RPMI7951 (cell line): ENCODE measurements at regions not wholly inside any gene's neighbourhood (a gene's known extent, or its start where the extent isn't known, plus 50 kb on each side); places are given as distances from the start of the nearest gene placed in this dataset.

Source experiments
- DNase-seq: peaks from one replicate; pipeline ENCODE4 v3.0.0-alpha.2; 2012; ENCODE audit warnings: low read depth

GRCh38 chr14:51546603-51547258, 105.0 kb upstream of the FRMD6 start:
- DNase-seq: peak; percentile 47

DNA sequence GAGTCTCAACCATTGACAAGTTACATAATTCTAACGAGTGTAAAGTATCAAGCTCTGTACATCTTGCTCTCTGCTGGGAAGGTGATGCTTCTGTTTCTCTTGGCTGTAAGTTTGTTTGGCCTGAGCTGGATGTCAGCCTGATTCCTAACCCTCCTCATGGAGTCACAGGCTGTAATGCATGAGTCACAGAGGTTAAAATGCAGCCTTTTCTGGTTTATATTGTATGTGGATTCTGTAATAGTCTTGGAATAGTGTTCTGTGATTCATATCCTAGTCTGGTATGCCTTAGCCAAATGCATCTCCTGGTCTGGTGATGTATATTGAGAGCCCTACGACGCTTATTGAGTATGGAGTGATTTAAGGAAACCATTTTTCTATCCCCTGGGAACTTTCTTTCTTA, 104.5 kb upstream of the FRMD6 start:
- DNase-seq: peak; percentile 98

DNA sequence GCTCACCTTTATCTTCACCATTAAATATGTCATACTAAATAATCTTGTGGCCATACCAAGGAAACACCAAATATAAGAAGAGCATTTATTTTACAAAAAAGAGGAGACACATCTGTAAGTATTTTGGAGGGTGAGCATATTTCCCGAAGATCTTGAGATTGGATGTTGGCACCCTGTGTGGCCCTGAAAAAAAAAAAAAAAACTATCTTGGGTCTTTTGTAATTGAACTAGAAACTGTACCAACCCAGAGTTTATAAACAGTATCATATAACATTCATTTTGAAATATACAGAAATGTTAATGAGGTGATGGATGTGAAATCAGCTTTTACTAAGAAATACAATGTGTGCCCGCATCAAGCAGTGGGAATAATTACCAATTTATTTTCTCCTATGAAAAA, 104.0 kb upstream of the FRMD6 start:
- DNase-seq: peak; percentile 25

GRCh38 chr14:51548187-51548586, 103.5 kb upstream of the FRMD6 start:
- DNase-seq: no peak

- DNase-seq: no peak
Measured at GRCh38 chr14:51550636-51551035, 101.1 kb upstream of the FRMD6 start.

DNA sequence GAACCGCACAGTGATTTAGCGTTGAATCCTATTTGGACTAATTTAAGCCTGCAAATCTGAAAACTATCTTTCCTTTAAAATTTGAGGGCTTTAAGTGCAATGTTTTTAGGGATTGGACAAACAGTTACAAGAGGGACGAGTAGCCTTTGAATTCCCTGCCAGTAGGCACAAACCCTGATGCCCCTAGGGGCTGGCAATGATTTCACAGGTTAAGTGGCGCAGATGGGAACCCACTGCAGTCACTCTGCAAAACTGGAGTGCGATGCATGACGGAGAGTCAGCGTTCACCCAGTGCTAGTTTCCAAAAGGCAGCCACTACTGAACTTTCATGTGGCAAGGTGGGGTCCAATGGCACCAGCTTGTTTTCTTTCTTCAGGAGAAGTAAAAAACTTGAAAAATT, 99.4 kb upstream of the FRMD6 start:
- no peak for DNase-seq

GRCh38 chr14:51552768-51553404, 98.8 kb upstream of the FRMD6 start:
- DNase-seq: no peak

- peak; percentile 93 for DNase-seq
Measured at GRCh38 chr14:51554339-51554920, 97.3 kb upstream of the FRMD6 start.

DNA sequence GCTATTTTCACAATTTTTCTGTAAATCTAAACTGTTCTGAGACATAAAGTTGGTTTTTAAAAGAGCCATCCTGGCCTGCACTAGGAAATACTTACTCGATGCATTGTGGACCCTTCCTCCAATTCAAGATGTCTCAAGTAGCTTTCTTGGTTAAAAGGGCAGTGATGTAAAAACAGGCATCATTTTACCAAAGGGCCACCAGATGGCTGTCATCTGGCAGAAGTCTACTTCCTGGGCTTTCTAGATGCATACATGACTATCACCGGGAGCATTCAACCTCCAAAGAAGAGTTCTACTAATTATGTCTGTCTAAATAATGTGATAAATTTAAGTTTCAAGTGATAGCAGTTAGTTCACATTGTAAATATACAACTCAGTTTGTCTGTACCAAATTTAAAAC, 96.8 kb upstream of the FRMD6 start:
- peak; percentile 73 for DNase-seq

GRCh38 chr14:51561141-51561540, 90.6 kb upstream of the FRMD6 start:
- peak; percentile 45 for DNase-seq

DNA sequence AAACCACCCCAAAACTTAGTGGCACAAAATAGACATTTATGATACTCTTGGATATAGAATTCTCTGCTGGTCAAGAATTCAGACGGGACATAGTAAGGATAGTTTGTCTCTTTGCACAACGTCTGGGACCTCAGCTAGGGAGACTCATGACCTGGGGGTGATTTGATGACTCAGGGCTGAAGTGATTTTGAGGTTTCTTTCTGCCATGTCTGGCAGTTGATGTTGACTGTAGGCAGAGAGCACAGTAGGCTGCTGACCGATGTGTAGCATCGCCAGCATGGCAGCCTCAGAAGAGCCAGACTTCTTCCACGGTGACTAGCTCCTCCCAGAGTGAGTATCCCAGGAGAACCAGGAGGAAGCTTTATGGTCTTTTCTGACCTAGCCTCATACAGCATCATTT, 88.9 kb upstream of the FRMD6 start:
- peak; percentile 96 for DNase-seq

DNA sequence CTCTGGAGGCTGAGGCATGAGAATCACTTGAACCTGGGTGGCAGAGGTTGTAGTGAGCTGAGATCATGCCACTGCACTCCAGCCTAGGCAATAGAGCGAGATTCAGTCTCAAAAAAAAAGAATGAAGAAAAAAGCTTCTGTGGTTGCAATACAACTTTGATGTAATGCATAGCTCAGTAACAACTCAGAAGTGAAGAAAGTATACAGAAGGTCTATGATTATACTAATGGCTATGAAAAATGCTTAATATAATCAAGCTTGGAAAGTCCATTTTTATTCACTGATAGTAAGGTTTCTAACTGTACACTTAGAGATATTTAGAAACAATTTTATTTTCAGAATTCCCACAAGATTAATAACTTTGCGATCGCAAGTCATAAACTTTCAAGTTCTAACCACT, 88.2 kb upstream of the FRMD6 start:
- DNase-seq: no peak

GRCh38 chr14:51564460-51564859, 87.2 kb upstream of the FRMD6 start:
- DNase-seq: peak; percentile 37

GRCh38 chr14:51564986-51565604, 86.6 kb upstream of the FRMD6 start:
- peak; percentile 63 for DNase-seq

DNA sequence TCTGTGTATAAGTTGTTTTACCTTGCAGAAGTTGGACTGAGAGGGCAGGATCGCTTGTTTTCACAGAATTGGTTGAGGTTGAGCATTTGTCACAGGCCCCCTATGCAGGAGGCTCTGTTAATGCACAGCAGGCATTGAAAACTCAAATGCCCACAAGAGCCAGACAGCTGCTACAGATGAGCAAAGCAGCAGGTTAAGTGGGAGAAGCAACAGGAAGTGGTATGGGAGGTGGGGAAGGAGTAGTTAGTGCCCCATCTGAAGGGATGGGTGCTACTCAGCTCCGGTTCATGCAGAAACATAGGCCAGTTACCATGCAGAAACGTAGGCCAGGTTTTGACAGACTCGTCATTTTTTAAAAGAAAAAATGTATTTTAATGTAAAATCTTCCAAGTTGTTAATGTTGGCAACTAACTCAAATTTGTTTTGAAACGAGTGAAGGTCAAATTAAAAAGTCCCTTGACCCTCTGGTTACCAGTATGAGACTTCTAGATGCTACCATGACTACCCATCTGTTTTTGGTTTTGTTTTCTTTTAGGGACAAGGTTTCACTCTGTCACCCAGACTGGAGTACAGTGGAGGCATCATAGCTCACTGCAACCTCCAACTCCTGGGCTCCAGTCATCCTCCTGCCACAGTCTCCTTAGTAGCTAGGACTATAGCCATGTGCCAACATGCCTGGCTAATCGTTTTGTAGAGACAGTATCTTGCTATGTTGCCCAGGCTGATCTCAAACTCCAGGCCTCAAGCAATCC, 84.7 kb upstream of the FRMD6 start:
- DNase-seq: no peak

DNA sequence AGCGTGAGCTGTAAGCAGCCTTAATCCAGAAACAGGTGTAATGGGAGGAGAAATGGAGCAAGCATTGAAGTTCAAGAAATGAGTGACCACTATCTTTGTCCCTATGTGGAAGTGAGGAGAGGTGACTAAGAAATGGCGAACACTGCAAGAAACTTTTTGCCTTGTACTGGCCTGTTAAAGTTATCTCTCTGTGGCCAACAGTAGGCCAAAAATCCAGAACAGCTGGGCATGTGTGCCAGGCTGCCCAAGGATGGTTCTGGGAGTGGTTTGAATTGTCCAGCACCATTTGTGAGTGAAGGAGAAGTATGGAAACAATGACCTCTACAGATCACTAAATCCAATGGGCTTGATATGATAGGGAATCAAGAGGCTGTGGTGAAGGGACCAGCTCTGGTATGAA, 83.3 kb upstream of the FRMD6 start:
- no peak for DNase-seq

- DNase-seq: no peak
Measured at GRCh38 chr14:51573607-51574006, 78.1 kb upstream of the FRMD6 start.

DNA sequence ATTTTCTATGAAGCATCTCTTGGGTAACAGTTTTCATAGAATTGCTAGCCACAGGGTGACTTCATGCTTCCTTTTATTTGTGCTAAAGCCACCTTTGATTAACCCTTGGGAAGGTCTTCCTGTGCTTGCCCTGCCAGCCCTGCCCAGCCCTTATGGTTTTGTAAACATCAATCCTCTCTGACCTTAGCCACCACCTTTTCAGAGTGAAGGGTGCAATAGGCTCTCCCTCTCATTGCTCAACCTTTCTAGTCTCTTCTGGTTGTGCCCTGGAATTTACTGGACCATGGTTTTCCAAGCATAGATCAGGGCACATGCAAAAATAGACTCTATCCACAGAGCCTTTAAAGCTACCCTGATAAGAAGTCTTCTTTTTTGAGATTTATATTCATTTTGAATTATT, 77.7 kb upstream of the FRMD6 start:
- no peak for DNase-seq

- DNase-seq: no peak
Measured at GRCh38 chr14:51575349-51576116, 76.2 kb upstream of the FRMD6 start.

GRCh38 chr14:51576117-51576430, 75.6 kb upstream of the FRMD6 start:
- DNase-seq: peak; percentile 55

GRCh38 chr14:51576879-51577278, 74.8 kb upstream of the FRMD6 start:
- no peak for DNase-seq

GRCh38 chr14:51578853-51579252, 72.9 kb upstream of the FRMD6 start:
- DNase-seq: no peak
